Mucosa of gallbladder (tissue), 1 donor: ENCODE measurements at regions not wholly inside any gene's neighbourhood (a gene's known extent, or its start where the extent isn't known, plus 50 kb on each side); places are given as distances from the start of the nearest gene placed in this dataset.
"Not testable (repeated sequence)": the region's sequence is repeated elsewhere in the genome, so short reads cannot be mapped to it uniquely, and the experiment has no call there.

Experiments
- DNase-seq: peaks from one replicate; pipeline ENCODE4 v3.0.0-alpha.2; 2020; ENCODE audit warnings: low spot score
- donor health status: DM: no; HTN: no; CAD: no.

DNA sequence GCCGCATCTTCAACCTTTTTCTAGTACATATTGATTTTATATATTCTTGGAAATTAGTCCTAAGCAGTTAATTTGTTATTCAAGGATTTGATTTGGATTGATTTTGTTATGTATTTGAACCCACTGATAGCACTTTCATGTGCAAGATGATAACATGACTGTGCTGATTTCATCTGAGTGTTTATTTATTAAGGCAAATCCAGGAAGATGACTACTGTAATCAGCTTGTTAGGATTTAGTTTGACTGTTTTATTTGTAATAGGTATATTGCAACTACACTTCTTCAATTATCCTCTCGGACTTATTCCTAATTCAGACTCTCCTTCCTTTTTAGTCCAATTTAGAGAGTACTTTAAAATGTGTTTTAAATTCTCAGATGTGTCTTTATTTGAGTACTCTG is 75.1 kb upstream of the PRKG1 start:
- DNase-seq = no peak

- DNase-seq = no peak
Observed at GRCh38 chr10:51000164-51000563, 74.1 kb upstream of the PRKG1 start.

DNA sequence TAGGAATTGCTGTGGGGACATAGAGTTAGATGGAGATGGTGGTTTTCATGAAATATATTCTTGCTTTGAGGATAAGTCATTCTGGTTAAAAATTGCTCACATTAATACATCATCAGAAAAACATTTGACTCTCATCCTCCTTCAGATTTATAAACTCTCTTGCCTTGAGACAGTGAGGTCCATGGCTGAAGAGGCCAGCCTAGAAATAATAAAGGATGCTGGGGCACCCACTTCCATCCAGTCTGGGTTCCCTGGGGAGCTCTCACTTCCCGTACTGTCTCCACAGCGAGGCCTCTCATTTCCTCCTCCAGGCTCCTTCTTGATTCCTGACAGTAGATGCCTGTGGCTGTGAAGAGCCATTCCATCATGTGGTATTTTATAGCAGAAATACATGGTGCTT is 73.3 kb upstream of the PRKG1 start:
- DNase-seq = no peak

DNA sequence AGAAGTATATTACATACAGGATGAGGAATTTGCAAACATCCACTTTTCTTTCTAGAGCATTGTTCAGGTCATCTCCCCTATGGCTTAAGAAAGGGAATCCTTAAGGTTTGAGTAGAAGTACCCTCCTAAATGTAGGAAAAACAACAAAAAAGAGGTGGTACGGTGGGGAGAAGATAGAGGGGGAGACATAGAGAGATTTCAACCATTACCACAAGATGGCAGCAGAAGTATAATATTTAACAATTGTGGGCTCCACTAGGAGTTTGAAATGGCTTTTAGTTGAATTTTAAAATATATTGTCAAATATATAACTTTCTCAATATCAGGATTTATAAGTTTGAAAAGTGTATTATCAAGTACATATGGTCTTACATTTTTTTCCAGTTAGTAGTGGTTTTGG is 72.7 kb upstream of the PRKG1 start:
- no peak for DNase-seq

DNA sequence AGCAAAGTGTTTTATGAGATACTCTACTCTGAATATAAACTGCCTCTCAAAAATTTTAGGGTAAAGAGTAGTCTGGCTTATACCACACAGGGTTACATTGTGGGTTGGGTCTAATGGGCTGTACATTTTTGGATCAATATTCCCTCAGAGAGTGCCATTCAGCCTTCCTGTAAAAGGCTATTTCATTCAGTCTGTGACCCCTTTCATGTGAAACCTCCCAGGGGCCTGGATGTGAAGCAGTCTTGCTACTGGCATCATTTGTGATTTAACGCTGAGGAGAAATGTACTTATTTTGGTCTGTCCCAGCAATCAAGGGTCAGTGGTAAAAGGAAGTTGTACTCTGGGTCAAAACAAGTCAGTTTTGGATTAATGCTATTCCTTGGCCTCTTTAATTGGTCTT is 71.8 kb upstream of the PRKG1 start:
- no peak for DNase-seq

GRCh38 chr10:51004776-51005175 is 69.5 kb upstream of the PRKG1 start:
- no peak for DNase-seq

DNA sequence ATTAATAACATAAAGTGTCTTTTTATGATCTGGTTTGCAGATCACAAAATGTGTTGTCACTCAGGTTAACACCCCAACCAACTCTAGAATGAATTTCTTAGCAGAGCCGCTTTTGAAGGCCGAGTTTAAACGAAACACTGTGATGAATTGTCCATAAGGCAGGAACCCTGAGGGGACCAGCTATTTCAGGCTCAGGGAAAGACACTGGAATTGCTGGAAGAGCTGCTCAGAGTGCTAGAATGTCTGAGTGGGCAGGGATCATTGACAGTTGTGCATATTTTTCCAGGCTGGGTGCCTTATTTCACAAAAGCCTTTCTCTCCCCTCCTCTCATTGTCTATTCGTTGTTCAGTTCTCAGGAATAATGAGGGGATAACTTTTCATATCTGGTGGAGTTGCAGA is 68.7 kb upstream of the PRKG1 start:
- DNase-seq = no peak

DNA sequence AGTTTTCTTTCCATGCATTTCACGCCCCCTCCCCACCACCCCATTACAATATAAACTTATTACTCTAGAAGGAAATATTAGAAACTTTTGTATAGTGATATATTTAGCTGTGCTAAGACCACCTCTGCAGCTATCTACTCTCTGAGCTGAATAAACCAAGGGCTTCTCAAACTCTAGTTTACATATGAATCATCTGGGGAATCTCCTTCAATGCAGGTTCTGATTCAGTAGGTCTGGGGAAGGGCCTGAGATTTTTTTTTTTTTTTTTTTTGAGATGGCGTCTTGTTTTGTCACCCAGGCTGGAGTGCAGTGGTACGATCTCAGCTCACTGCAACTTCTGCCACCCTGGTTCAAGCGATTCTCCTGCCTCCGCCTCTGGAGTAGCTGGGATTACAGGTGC is 67.6 kb upstream of the PRKG1 start:
- DNase-seq = no peak

- no peak for DNase-seq
Observed at GRCh38 chr10:51007781-51008180, 66.5 kb upstream of the PRKG1 start.

DNA sequence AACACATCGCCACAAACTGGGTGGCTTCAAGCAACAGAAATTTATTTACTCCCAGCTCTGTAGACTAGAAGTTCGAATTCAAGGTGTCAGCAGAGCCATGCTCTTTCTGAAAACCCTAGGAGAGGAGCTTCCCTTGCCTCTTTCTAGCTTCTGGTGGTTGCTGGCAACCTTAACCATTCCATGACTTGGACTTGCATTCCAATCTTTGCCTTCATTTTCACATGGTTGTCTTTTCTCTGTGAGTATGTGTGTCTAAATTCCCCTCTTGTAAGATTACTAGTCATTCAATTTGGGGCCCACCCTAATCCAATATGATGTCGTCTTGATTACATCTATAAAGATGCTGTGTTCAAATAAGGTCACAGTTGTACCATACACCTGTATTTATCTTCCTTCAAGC is 65.9 kb upstream of the PRKG1 start:
- no peak for DNase-seq

- peak; percentile 13 for DNase-seq
Observed at GRCh38 chr10:51010977-51011376, 63.3 kb upstream of the PRKG1 start.

DNA sequence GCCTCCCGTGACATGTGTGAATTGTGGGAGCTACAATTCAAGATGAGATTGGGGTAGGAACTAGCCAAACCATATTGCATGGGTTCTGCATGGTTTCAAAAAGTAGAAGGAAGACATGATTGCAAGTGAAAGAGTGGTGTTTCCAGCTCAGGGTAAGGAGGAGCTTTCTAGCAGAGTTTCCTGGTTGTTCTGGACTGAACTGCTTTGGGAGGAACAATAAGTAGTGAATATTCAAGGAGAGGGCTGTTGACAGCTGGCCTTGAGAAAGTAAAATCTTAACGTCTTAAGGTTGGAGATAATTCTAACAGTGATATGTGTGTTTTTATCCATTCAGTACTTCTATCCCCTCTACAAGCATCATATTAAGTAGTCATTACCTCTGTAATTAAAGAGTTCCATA is 62.2 kb upstream of the PRKG1 start:
- no peak for DNase-seq

DNA sequence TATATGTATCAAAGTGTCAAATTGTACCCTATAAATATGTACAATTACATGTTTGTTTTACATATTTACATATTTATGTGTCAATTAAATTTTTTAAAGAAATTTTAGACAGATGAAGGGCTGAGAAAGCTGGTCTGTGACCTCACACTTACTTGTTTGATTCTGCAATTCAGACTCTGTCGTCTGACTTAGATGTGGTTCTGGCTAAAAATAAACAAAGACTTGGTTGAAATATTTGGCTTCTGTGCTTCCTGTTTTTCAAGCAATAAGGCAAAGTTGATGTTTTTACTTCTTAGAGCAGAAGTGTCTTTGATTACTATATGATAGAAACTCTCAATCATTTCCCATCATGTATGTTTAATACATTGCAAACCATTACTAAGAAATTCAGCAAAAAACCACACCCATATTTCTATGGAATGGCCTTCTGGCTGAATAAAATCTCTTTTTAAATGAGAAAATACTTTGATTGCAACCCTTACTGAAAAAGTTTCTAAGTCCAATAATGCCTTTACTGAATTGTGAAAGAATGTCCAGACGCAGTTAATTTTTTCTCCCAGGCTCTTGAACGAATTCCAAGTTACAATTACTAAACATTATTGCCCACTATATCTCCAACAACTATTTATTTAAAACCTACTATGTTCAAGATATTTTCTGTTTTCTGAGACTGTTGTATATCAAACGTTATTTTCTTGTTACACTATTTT is 59.5 kb upstream of the PRKG1 start:
- no peak for DNase-seq

GRCh38 chr10:51015390-51015754 is 58.9 kb upstream of the PRKG1 start:
- not testable (repeated sequence) for DNase-seq

GRCh38 chr10:51020200-51020599 is 54.1 kb upstream of the PRKG1 start:
- no peak for DNase-seq

DNA sequence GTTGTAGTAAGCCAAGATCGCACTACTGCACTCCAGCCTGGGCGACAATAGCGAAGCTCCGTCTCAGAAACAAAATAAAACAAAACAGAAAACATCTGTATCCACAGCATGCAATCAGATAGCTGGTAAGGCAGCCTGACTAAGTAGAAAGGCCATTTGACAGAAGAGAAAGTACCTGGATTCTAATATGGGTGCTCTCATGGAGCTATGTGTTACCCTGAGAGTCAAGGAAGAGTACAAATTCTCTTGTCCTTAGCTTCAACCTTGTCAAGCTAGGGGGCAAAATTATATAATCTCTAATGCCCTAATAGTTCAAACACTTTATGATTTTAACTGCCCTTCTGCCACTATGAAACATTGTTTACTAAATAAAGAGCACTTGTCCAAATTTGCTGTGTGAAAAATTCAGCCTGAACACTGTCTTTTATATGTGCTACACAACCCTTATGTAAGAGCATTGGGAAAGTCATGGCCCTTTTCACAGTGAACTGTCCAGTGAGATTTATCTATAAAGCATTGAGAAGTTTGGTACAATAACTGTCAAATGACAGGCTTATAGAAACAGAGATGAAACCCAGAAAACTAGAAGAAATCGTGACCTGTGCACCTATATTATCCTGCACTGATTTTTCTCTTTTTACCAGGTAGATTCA is 51.2 kb upstream of the PRKG1 start:
- no peak for DNase-seq

GRCh38 chr10:51023636-51024035 is 50.7 kb upstream of the PRKG1 start:
- no peak for DNase-seq
